Inferior parietal cortex (tissue), 1 donor: ENCODE measurements at regions not wholly inside any gene's neighbourhood (a gene's known extent, or its start where the extent isn't known, plus 50 kb on each side); places are given as distances from the start of the nearest gene placed in this dataset.
"Not testable (repeated sequence)": the region's sequence is repeated elsewhere in the genome, so short reads cannot be mapped to it uniquely, and the experiment has no call there.

ENCODE experiments used
- DNase-seq: peaks from one replicate; pipeline ENCODE4 v3.0.0-alpha.2; 2016; ENCODE audit errors: extremely low spot score

DNA sequence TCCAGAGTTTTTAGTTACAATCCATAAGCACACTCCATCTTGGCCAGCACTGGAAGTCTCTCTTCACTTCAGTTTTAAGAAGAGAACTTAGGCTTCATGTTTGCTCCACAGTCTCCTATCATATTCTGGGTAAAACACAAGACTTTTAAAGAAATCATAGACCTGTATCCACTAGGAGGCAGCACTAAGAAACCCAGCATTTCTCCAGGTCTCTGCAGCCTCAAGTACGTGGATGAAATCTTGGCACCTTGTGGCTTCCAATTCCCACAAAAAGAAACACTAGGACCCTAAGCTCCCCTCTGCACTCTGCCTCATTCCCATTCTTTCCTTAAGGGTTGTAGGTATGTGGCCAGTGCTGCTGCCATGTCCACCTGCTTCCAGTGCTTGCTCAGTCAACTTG is 367.3 kb upstream of the CASK start:
- DNase-seq: no peak

DNA sequence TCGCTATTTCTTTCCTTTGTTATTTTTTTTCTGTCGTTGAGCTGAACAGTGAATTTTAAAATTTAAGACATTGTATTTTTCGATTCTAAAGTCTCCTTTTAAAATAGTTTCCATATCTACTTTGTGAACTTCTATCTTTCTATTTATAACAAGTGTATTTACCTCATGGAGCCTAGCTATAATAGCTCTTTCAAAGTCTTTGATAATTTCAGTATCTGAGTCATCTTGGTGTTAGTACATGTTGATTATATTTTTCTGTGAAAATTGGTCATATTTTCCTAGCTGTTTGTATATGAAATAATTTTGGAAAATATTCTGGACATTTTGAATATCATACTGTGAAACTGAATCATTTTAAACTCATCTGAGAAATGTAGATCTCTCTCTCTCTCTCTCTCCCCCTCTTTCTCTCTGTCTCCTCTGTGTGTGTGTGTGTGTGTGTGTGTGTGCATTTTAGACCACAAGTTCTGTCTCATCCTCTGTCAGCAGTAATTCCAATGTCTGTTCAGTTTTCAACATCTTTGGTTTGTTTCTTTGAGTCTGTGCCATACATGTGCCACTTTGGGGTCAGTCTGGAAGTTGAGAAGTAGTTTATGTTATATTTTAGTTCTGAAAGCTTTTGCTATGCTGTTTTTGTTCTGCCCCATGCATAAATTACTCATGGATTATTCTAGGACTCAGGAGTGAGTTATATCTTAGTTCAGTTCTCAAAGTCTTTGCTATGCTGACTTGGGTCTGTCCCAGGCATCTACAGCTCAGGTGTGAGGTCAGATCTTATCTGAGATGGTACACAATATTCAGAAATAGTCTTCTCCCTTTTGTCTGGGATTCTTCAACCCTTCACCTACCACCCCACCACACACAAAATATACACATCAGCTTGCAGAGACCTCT is 366.4 kb upstream of the CASK start:
- DNase-seq: no peak

DNA sequence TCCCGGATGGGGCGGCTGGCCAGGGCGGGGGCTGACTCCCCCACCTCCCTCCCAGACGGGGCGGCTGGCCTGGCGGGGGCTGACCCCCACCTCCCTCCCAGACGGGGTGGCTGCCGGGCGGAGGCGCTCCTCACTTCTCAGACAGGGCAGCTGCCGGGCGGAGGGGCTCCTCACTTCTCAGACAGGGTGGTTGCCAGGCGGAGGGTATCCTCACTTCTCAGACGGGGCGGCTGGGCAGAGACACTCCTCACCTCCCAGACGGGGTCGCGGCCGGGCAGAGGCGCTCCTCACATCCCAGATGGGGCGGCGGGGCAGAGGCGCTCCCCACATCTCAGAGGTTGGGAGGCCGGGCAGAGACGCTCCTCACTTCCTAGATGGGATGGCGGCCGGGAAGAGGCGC is 362.3 kb upstream of the CASK start:
- DNase-seq: not testable (repeated sequence)

DNA sequence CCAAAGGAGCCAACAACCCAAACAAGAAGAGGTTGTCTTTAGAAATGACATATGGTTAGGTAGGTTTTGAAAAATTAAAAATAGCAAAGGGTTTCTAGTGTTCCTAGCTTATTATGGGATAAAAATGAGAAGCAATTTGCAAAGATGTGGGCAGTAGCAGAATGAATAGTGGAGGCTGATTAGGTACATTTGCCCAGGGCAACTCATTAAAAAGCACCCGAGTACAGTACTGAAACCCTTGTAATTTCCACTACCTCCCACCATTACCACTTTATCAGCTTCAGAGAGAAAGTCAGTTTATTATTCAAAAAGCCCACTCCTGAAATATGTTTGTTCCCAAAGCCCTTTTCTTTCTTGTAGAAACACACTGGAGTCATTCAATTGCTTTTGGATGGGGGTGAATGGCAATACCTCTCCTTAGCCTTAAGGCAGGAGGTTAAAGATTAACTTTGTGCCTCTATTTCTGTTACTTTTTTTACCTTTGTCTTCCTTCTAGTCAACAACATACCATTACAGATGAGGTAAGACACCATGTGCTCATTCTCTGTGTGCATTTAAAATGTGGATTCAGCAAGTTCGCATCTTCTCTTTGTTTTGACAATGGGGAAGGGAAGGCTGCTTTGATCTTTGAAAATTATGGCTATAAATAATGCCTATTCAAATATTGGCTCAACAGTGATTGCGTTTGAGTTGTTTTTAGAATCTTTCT is 353.8 kb upstream of the CASK start:
- no peak for DNase-seq

DNA sequence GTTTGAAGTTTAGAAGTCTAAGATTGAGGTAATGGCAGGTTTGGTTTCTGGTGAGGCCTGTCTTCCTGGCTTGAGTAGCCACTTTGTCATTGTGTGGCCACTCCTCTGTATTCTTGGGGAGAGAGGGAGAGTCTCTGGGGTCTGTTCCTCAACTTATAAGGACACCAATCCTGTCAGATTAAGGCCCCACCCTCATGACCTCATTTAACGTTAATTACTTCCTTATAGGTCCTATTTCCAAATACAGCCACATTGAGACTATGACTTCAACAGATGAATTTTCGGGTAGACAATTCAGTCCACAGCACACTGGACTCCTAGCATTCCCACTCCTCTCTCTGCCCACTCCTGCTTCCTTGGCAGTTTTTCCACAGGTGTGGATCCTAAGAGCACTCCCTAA is 350.8 kb upstream of the CASK start:
- DNase-seq: no peak

DNA sequence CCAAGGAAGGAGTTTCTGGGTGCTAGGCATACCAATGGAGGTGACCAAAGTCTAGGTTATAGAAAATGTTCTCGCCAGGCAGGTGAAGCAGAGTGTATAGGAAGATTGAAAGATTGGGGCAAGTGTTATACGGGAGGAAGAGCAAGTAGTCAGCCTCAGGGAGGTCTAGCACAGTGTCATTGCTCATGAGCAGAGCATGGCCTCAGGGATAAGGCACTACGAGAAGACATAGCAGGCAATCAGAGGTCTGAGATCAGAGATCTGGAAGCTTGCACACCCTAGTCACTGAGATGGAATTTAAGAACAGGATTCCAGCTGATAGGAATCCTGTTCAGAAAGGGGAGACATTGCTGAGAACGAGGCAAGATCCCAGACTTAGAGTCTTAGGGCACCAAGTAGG is 350.0 kb upstream of the CASK start:
- DNase-seq: no peak

DNA sequence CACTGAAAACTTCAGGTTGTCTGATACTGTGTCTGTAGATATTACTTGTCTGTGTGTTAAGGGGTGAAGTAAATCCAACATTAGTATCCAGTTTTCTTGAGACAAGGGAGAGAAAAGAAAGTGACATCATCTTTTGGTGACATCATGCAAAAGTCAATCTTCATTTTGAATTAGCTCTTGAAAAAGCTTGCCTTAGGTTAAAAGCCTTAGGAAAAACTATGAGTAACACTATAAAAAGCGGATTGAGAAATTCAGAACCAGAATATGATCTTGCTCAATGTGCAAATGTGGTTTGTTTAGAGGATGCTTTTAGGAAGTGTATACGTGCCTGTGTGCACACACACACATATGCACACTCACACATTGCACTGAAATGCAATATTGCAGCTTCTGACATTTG is 345.8 kb upstream of the CASK start:
- no peak for DNase-seq

DNA sequence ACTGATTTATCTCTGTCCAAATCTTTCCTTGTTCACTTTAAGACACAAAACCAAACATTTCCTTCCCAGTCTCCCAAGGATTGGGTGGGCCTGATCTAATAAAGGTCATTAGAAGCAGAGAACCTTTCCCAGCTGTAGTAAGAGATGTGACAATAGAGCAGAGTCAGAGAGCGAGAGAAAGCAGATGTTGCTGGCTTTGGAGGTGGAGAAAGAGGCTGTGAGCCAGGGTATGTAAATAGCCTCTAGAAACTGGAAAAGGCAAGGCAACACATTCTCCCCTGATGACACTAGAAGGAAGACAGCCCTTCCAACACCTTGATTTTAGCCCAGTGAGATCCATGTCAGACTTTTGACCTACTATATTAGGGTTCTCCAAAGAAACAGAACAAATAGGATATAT is 337.5 kb upstream of the CASK start:
- no peak for DNase-seq

DNA sequence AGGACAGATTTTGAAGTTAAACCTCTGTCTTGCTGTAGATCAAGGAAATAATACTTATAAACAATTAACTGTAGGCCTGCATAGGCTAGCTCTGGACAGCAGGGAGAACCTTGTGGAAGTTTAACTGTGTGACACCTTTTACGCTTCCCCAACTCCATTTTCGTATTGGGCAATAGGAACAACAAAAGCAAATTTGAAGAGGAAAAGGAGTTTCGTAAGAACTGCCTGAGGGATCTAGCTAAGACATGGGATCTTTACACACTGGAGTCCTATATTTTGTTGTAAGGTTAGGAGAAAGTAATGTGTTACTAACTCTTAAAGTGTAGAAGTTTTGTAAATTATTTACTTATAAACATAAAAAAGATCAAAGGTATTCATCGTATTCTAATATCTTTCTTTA is 324.9 kb upstream of the CASK start:
- DNase-seq: no peak

DNA sequence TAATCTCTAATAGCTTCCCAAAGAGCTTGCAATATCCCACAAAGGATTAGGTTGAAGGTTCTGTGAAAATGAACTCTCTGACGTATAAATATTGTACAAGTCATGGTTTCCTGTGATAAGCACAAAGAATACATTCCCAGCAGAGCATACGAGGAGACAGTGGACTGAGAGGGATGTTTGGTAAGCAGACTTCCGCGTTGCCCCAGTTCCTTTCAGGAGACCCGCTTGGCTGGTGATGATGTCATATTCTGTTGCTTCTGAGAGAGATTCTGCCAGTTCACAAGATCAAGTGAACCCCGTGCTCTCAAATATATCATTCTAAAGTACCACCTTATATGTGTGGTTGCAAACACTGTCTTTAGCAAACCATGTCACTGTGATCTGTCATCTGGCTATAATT is 323.9 kb upstream of the CASK start:
- no peak for DNase-seq

DNA sequence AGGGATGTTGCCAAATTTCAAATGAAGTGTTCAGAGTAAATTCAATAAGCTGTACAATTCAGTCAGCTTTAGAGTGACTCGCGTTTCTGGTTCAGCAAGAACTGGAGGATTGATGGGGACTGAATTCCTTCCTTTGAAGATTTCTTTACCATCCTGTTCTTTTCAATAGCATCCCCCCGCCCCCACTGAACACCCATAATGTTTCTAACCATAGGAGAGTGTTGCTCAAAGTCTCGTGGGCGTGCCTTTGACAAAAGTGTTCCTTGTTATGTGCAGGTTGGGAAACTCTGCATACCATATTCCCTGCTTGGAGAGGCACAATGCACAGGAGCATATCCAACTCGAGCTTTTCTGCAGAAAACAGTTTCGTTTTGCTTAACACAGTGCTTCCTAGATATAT is 323.5 kb upstream of the CASK start:
- DNase-seq: no peak

DNA sequence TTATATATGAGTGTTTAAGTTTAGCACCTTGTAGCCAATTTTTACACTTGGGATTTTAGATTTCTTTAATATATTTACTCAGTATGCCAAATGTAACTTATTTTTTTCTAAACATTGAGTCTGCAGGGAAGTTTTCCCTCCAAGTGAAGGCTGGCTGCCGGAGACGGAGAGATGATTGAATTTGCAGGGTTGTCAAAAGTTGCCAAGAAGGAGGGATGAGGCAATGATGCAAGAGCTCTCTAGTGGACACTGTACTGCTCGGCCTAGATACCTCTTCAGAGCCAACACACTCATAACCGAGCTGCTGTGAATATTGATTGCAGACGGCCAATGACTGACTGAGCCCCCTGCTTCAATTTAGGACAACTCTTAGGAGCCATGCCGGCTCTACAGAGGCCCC is 318.6 kb upstream of the CASK start:
- no peak for DNase-seq

DNA sequence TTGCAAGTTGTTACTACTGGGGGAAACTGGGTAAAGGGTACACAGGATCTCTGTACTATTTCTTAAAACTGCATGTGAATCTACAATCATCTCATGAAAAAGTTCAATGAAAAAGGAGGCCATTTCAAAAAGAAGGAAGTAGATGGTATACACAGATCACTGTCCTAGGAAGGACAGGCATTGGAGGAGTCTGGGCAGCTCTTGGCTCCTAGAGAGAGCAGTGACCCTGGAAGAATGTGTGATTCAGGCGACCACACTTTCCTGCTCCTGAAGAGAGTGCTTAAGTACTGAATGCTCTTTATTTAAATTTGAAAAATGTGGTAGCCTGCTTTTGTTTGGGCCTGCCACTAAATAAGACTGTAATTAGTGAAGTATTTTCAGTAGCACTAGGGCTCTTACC is 318.1 kb upstream of the CASK start:
- DNase-seq: no peak

DNA sequence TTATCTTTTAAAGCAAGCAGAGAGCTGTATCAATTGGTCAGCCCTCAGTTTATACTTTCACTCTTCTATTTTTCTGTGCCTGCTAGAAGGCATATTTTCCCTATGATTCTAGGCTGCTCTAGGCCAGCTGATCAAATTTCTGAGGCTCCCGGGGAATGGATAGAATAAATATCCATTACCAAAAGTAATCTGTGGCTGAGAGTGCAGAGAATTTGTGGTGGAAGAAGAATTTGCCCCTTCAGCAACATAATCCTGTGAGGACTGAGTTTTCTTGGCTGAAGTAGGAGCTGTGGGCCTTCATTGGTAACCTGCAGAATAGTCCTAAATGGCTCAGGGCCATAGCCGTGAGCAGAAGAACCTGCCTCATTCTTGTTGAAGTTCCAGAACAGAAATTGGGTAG is 314.6 kb upstream of the CASK start:
- DNase-seq: no peak

DNA sequence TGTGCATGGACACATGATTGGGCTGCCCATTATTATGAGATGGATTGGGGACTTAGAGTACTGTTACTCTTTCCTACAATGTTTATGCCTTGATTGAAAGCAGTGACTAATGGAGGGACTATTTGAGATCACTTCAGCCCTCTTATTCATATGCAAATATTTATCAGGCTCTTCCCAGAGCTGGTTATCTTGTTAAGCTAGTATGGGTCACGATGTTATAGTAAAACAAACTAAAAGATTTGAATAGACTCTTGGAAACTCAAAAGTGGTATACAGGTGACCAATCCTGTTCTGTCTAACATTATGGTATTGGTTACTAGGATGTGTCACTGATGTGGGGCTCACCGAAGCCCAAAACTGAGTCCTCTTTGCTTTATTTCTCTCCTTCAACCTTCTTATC is 306.2 kb upstream of the CASK start:
- no peak for DNase-seq

DNA sequence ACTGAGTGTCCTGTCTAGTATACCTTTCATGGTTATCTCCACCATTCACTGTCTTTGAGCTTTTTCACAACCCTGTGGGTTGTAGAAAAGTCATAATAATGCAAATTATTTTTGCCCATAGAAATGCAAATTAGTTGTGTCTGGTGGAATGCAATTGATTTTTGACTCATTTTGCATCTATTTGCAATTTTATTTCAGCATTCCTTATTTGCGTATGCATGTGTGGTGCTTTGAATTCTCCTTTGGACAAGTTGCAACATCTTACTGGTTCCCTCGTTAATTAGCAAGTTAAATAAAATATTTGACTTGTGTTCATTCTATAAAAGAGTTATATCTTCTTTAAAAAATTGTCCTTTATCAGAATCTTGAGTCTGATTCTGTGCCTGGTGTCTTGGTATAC is 297.3 kb upstream of the CASK start:
- DNase-seq: no peak

DNA sequence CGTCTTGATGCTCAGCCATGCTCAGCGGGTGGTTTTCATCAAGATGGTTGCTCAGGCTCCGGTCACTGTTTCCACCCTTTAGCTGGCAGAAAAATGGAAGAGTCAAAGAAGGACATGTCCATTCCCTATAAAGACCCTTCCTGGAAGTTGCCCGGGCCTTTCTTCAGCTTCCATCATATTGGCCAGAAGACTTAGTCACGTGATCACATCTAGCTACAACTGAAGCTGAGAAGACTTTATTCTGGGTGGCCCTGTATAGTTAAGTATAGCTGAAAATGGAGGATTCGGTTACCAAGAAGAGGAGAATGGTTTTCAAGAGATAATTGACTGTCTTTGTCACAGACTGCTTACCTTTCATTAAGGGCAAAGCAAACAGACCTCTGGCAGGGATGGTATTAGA is 296.7 kb upstream of the CASK start:
- DNase-seq: no peak

DNA sequence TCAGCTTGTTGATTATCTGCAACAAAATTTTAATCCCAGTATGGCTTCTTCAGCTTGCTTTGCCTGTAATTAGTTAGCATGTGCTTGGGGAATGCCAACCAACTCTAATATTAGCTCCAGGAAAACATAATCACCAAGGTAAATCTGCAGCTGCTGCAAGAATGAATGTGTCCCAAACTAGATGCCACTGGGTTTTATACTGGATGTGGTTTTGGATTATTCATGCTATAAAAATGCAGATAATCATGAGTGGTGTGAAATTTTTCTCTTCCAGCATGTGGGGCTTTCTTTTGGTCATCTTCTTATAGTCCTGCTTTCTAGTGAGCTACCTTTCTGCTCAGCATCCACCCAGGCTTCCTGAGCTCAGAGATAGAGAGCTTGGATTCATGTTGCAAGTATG is 295.9 kb upstream of the CASK start:
- no peak for DNase-seq

DNA sequence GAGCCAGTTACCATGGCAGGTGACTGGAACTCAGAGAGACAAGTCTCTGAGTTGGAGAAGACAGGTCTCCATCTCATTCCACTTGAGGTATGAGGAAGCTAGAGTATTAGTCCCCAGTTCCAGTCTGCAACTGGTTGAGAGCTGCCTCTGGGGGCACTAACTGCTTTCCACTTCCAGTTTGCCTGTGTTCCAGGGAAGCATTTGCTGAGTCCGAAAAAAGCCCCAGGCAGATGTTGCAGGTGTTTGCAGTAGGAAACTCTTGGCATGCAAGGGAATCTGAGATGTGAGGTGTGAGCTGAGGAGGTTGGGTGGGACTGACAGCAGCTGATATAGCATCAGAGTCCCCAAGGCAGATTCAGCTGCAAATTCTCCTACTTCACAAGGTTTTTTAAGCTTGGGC is 272.2 kb upstream of the CASK start:
- DNase-seq: no peak

DNA sequence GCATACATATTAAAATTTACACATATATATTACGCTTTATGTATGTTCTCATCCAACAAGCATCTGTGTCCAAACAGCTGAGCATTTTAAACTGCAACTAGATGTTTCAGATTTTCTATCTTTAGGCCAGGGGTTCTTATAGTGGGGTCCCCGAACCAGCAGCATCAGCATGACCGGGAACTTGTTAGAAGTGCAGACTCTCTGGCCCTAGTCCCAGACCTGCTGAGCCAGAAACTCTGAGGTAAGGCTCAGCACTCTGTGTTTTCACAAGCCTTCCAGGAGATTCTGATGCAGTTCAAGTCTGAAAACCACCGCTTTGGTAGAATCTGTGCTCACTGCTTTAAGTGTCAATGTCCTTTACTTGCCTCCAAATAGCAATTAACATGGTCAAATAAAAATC is 266.2 kb upstream of the CASK start:
- DNase-seq: no peak

DNA sequence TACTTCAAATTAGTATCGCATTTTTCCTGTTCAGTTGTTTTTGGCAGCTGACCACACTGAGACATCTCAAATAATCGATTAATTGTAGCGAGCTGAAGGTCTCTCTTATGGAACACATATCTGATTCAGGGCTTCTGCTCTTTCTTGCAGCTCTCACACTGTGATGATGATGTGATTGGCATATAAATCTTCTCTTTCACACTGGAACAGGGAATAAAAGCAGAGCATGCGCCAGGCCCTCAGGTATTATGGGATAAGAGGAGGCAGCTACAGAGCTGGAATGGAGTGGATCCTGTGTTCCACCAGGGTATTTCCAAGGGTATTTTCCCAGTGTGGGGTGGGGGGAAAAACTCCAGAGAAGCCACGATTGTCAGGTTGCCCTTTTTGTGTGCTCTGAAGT is 265.4 kb upstream of the CASK start:
- no peak for DNase-seq

DNA sequence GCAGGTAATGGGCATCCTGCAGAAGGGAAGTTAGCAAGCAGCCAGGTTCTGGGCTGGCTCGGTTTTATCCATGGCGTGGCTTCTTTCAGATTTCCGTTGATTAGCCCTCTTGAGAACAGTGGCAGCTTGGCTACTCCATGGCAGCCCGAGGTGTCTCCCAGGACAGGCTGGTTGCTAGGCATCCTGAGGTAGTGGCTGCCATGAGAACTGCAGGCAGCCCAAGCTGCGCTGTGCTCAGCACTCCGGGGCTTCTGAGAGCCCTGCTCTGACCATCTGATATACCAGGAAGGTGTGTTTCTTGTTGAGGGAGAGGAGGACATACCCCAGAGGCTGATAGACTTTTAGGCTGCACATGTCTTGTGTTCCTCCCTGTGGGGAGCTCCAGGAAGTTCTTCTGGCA is 253.4 kb upstream of the CASK start:
- no peak for DNase-seq

DNA sequence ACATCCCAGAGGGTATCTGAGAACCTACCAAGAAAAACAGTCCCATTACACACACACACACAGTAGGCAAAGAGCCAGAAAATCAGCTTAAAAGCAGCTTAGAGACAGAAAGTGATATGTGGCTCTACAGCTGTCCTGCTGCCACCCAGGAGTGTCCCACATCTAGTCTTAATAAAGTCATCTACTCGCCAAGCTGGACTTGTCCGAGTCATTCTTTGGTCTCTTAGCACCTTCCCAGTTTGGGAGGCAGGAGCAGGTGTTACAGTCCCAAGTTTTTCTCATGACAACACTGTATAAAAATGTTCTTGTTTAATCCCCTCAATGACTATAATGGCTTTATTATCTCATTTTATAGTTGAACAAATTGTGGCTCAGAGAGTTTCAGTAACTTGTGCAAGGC is 252.5 kb upstream of the CASK start:
- no peak for DNase-seq

DNA sequence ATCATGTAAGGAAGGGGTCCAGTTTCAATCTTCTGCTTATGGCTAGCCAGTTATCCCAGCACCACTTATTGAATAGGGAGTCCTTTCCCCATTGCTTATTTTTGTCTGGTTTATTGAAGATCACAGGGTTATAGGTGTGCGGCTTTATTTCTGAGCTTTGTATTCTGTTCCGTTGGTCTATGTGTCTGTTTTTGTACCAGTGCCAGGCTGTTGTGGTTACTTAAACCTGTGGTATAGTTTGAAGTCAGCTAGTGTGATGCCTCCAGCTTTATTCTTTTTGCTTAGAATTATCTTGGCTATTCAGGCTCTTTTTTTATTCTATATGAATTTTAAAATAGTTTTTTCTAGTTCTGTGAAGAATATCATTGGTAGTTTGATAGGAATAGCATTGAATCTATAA is 234.6 kb upstream of the CASK start:
- not testable (repeated sequence) for DNase-seq
